H4 (cell line): ENCODE measurements at regions not wholly inside any gene's neighbourhood (a gene's known extent, or its start where the extent isn't known, plus 50 kb on each side); places are given as distances from the start of the nearest gene placed in this dataset.
A peak's percentile ranks its signal among the peaks of the same experiment; 100 is the strongest.

Source experiments
- DNase-seq: peaks from one replicate; pipeline ENCODE4 v3.0.0-alpha.2; 2015; ENCODE audit warnings: low spot score

DNA sequence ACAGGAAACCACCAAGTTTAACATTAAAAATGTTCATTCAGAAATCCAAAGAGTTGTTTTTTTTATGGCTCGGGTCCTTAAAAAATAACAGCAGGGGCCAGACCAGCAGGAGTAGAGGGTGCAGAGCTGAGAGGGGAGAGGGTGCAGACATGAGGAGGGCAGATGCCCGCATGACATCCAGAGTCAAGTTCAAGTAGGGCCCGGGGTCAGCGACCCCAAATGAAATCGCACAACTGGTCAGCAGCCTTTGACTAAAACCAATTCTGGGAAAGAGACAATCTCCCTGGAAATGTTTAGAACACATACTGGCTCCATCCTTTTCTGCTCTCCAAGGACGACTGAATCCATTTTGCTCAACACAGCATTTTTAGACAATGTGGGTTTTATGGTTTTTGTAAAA, 297.5 kb downstream of the FGFR2 start:
- DNase-seq: no peak

DNA sequence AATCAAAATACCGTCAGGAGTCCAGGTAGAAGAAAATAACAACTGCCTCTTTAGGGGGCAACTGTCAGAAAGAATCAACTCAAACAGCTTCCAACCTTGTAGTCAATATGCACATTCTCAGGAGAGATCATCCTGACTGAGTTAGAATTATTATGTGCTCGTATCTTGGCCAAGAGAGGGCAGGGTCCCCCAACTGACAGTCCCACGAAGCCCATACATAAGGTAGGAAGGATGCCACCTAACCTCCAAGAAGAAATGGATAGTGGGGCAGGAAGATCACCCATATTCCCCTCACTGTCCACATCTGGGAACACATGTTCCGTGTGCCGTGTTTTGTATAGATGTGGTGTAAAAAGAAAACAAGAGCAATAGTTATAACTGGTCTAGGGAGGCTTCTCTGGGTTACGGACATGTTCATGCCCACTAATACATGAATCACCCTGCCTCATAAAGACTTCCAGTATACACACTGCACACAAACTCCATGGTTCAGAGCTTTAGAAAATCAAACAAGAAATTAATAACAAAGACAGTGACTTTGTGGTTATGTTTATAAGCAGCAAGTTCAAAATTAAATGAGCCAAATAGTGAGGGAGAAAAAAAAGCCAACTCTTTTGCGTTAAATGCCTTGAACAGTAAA, 295.6 kb downstream of the FGFR2 start:
- no peak for DNase-seq

DNA sequence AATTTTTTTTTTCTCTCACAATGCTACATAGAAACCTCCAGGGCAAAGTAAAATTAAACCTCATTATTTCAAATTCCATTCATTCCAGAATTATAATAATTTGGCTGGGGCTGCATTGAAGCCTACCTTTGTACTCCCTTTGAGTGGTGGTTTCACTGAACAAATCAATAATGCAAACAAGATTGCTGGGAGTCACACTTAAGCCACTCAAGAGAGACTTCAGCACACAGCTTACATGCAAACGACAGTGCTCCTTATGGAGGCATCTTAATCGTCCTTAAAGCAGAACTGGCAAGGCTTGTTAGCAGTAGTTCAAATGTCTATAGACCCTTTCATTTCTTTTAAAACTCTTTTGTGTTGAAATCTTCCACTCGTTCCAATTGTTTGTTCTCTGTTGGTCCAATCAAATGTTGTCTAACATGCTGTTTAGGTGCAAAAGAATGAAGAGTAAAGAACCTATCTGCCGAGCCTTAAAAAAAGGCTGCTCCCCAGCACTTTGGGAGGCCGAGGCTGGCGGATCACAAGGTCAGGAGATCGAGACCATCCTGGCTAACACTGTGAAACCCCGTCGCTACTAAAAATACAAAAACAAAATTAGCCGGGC, 294.9 kb downstream of the FGFR2 start:
- DNase-seq: no peak

DNA sequence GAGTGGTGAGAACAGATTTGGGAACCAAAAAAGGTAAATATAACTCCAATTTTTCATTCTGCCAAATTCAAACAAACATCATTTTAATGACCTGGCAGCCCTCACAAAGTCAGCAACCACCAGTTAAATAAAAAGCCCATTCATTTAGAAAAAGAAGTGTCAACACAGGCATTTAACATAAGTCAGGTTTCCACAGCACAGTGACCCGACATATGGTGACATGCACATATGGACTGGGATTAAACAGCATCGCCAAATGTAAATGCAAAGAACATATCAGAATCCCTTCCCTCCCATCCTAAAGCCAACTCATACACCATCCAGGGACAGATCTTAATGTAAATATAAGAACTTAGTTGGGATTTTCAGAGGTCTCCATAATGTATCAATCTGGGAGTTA, 293.2 kb downstream of the FGFR2 start:
- DNase-seq: no peak

DNA sequence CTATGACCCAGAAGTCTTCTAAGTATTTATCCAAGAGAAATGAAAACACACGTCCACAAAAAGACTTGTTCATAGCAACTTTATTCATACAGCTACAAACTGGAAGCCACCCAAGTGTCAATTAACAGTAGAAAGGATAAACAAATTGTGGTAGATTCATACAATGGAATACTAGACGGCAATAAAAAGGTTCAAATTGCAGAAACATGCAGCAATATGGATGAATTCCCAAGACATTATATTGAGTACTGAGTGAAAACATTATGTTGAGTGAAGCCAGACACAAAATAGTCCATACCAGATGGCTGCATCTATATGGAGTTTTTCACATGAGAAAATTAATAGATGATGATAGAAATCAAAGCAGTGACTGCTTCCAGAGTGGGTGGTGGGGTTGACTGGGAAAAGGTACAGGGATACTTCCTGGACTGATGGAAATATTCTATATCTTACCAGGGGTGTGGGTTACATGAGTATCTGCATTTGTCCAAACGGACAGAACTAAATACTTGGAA, 292.0 kb downstream of the FGFR2 start:
- no peak for DNase-seq

DNA sequence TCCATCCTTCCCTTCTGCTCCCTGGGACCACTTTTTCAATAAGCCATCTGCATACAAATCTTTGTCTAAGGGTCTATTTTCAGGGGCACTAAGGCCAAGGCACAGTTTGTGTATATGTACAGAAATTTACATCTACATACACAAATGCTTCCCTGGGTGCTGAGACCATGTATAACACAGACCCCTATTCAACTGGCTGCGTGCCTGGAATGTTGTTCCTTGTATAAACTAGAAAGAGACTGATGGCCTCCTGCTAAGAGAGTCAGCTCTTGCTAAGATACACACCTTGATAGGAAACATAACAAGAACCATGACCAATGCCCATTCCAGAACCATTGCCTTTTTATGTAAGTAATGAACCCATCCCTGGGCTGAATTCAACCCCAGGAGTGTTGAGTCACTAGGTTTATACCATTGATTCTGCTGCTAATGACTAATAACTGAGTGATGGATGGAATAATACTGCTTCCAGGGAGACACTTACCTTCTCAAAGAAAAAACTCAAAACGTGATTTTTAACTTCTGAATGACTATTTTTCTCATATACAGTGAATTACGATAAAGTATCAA, 290.7 kb downstream of the FGFR2 start:
- DNase-seq: no peak

DNA sequence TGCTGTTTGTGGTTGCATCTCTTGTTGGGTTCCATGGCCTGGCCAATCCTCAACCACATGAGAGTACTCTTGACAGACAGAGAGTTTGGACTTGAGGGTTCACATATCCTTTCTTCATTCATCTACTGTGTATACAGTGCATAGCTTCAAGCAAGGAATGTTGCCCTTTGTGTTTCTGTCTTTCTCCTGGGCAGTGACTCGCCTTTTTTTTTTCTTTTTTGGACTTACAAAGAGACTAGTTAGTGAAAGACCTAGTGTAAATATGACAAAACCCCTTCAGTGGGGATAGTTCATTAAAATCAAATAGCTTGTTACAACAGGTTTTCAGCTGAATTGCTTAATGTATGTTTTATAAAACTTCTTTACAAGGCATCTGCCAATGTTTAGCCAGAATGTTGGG, 290.2 kb downstream of the FGFR2 start:
- no peak for DNase-seq

DNA sequence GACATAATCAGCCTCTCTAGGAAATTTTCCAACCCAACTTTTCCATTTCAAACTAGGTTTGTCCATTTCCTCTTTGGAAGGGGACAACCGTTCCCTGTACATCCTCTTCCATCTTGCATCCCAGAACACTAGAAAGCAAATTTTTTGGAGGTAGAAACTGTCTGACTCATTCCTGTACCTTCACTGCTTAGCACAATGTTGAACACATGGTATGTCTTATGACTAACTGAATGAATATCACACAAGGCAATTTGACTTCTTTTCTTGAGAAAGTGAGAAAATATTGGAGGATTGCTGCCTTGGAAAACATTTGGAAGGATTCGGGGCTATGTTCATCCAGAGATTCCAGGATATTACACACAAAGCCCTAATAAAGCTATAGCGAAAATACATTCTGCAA, 289.1 kb downstream of the FGFR2 start:
- DNase-seq: no peak

DNA sequence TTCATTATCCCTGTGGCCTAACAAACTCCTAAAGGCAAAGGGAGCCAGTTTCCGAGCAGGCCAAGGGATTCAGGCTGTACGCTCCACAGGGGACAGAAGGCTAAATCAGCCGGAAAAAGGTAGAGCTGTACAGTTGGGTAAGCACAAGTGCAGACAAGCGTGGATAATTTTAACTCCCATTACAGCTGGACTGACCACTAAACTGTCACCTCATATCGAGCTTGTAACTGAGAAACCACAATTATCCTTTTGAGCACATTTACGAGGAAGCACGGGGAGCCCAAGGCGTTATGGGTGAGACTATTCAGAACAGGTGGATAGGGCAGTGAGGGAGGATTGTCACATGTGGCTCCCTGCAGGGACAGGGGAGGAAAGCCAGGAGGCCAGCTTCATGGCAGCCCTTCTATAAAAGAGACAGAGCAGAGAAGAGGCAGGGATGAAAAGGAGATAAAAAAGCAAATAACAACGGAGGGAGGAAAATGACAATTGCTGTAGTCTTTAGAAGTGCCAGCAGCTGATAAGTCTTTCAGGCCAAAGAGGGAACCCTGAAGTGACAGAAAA, 288.0 kb downstream of the FGFR2 start:
- DNase-seq: no peak

DNA sequence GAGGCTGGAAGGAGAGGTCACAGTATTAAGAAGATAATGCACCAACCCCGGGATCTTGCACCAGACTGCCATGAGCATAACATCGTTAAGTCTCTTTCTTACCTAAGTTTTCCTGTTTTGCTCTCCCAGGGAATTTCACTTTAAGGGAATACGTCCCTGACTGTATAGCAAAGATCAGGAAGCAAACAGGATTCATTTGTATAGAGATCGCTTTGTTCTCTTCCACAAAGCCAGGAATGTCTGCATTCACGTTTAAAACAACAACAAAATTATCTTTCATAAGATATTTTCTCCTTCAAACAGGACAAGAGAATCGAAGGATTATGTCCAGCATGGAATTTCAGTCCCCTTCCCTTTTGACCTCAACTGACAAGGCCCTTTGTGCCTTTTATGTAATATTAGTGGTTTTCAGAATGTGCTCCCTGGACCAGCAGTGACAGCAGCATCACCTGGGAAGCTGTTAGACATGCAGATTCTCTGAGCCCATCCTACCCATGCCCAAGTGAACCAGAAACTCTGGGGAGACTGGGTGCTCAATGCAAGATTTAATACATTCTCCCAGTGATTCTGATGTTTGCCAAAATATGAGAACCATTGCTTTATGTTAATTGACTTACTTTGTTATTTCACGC, 286.3 kb downstream of the FGFR2 start:
- DNase-seq: no peak

DNA sequence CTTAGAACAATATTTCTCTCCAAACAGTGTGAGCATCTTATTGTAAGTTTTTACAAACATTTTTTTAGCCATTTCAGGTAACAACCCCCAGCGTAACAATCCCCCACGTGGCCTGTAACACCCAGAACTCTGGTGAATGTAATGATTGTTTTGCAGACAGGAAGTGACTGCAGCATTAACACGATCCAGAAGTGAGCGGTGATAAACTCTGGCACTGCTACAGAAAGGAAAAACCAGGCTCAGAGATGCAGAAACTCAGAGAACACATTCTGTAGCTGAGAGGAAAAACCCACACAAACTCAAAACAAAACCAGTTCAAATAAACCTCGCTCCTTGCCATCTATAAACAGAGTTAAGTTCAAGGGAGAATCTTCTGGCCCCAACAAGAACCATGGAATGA, 285.7 kb downstream of the FGFR2 start:
- peak; percentile 35 for DNase-seq

DNA sequence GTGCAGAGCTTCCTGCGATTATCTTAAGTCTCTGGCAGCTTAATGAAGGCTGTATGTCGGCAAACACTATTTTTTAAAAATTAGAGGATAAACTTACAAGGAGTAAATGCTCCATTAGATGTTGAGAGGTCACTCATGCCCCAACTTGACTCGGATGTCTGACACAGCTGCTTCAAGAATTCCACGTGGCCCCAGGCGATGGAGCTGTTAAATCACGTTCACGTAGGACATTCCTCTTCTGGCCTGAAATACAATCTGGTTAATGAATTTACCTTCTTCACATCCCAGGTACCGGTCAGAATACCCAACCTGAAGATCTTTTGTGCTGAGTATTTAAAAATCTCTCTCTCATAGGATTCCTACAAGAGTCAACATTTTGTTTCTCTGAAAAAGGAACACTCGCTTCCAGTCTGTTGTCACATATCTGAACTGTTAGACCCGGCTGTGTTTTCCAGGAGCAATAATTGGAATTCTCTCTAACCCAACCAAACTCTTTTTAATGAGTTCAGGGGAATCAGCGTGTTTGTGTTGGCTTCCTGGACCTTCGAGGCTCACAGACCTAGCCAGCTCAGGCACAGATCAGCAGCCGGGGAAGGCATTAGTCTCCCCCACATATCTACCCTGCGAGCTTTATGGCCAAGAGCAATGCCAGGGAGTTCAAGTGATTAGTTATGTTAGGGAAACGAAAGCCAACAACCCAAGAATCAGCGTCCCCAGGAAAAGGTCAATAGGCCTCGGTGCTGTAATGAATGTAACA, 284.9 kb downstream of the FGFR2 start:
- DNase-seq: no peak

DNA sequence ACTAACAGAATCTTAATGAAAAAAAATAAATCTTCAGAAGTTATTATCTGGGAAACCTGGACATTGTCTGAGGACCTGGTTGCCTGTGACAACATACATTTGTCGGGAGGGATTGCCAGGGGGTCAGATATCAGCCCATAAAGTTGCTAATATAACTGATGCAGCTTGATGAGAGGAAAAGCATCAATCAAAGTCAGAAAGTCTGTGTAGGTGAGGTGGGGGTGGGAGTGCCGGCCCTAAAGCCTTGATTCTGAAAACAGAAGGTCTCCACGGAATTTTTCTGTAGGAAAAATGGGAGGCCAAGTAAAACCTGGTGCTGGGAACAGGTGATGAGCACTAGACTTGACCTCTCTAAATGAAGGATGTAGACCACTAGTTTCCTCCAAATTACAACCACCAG, 281.8 kb downstream of the FGFR2 start:
- no peak for DNase-seq

DNA sequence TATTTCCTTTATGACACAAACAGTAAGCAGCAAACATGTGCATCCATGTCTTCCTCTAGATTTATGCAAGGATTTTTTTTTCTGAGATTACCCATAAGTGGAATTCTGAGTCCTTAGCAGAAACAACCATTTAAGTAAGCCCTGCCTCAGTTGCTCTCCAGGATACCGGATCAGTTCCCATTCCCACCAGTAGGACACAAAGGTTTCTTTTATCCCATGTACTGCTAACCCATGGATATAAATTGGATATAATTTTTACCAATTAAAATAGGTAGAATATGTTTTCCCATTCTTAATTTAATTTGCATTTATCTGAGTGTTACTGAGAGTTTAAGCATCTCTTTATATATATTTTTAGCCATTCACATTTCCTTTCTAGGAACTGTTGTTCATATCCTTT, 280.9 kb downstream of the FGFR2 start:
- no peak for DNase-seq

DNA sequence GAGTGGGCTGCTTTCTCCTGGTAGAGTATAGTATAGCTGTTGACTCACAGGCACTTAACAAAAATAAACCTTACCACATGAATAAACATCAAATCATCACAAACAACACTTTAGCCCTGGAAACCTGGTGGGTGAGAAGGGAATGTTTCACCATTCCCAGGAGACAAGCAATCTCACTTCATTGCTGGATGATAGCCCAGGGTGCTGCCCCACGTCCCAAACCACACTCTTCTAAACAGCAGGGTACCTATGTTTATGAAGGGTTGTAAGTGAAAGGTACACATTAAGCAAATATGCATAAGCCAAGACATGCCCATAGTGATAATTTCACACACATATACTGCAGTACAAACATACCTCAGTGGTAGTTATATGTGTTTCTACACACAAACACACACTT, 276.2 kb downstream of the FGFR2 start:
- DNase-seq: peak; percentile 65

DNA sequence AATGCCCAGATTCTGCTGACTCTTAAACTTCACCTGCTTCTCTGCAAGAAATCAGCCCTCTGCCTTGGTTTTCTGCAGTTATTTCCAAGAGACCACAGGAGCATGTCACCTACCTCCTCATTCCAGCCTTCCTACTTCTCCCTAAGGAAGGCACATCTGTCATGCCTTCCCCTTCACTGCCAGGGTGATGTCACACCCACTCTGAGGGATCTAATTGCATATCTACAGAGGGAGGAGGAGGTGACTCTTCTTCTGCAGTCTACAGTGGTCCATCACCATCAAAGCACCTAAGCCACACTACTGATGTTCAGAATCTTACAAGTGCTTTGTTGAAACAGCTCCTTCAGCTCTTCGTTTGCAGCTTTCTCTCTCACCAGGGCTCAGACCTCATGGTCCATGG, 275.5 kb downstream of the FGFR2 start:
- no peak for DNase-seq

DNA sequence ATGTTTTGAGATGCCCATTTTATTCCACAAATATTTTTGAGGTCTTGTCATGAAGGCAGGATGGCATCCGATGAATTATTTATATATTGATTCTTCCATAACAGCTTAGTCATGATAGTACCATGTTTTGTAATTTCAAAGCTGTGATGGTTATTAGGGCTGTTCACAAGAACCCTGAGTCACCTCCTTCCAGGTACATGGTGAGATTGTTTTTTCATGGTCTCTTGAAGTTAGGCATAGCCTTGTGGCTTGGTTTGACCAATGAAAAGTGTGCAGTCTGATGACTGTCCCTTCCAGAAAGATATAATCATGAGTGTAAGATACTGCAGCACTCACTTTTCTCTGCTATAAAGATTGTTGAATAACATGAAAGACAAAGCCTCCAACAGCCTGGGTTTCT, 274.8 kb downstream of the FGFR2 start:
- no peak for DNase-seq

DNA sequence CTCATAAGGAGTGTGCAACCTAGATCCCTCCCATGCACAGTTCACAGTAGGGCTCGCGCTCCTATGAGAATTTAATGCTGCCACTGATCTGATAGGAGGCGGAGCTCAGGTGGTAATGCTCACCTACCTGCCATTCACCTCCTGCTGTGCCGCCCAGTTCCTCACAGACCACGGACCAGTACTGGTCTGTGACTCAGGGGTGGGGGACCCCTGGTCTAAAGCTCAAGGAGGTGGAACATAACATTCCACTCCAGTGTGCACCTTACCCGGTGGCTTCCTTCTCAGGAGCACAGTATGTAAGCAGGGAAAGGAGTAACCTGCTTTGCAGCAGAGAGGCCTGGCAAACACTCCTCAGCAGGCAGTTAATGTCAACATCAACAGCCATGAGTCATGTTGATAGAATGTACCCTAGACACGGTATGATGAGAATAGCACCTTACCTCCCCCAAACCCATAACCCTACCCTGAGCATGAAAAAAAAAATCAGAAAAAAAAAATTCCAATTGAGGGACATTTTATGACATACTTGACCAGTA, 273.5 kb downstream of the FGFR2 start:
- peak; percentile 50 for DNase-seq

DNA sequence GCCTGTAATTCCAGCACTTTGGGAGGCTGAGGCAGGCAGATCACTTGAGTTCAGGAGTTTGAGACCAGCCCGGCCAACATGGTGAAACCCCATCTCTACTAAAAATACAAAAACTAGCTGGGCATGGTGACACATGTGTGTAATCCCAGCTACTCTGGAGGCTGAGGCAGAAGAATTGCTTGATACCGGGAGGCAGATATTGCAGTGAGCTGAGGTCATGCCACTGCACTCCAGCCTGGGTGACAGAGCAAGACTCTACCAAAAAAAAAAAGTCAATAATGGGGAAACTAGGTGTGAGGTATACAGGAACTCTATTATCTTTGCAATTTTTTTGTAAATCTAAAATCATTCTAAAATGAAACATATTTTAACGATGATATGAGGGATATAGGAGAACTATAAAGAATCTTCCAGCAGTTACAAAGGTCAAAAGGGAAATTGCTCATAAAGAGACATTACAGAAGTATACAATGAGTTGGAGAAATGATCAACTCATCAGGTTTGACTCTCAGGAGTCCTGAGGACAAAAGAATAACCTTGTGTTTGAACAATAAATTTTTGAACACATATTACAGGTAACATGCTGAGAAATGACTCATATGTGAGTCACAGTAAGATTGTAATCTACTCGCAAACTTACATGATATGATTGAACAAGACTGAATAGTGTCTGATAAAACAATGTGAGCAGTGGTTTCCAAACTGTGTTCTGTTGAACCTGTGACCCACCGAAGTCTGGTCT, 272.6 kb downstream of the FGFR2 start:
- no peak for DNase-seq

DNA sequence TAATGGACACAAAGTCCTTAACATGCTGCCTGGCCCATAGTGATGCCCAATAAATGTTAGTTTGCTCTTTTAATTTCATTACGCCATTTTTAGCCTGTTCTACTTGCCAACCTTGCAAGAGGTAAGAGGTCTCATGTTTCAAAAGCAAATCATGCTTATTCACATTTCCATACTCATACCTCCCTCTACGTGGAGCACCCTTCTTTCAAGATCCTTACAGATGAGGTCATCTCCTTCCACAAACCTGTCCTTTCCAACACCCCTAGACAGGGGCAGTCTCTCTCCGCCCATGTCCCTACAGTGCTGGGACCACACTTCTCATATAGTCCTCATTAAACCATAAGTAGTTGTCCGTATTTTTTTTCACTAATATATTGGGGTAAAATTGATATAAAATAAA, 271.3 kb downstream of the FGFR2 start:
- DNase-seq: no peak

DNA sequence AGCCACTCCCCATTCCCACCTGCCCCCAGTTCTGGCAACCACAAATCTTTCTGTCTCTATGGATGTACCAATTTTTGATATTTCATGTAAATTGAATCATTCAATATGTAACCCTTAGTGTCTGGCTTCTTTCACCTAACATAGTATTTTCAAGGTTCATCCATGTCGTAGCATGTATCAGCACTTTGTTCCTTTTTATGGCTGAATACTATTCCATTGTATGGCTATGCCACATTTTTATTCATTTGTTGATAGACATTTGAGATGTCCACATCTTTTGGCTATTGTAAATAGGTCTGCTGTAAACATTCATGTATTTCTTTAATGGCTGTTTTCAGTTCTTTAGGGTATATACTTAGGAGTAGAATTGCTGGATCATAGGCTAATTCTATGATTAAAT, 270.5 kb downstream of the FGFR2 start:
- no peak for DNase-seq
